HL-60 (cell line): ENCODE measurements at regions not wholly inside any gene's neighbourhood (a gene's known extent, or its start where the extent isn't known, plus 50 kb on each side); places are given as distances from the start of the nearest gene placed in this dataset.

ENCODE experiments used
- CTCF ChIP-seq: IDR thresholded peaks from one replicate; pipeline ENCODE4 v1.5.1; 2011; ENCODE audit warnings: low read length, control low read depth, inconsistent platforms; ENCODE audit not compliant: insufficient read depth
- GABPA ChIP-seq: IDR thresholded peaks from 2 replicates; pipeline ENCODE4 v1.6.1; 2012; ENCODE audit warnings: low read depth

GRCh38 chr7:33794959-33795358, 110.4 kb upstream of the BMPER start:
- TF ChIP-seq GABPA: no peak
- no peak for TF ChIP-seq CTCF
